H7 (cell line): ENCODE measurements at regions not wholly inside any gene's neighbourhood (a gene's known extent, or its start where the extent isn't known, plus 50 kb on each side); places are given as distances from the start of the nearest gene placed in this dataset.

Experiments used
- DNase-seq: peaks from one replicate; pipeline ENCODE4 v3.0.0; 2012
- H3K27me3 ChIP-seq: 2 replicates; pipeline ENCODE4 v1.6.0; 2011; ENCODE audit warnings: mild to moderate bottlenecking, low read length; ENCODE audit not compliant: control insufficient read depth, insufficient read depth
- H3K36me3 ChIP-seq: replicated peaks from 2 replicates; pipeline ENCODE4 v1.5.1; 2011; ENCODE audit warnings: low read length; ENCODE audit not compliant: control insufficient read depth, insufficient read depth
- H3K4me3 ChIP-seq: 2 replicates; pipeline ENCODE4 v1.5.1; 2011; ENCODE audit warnings: low read depth, mild to moderate bottlenecking, control low read depth, low read length, moderate library complexity; ENCODE audit not compliant: insufficient read depth

- no peak for DNase-seq
- Histone ChIP-seq H3K27me3 (no peaks in the 10 kb centered on the region), H3K36me3 (no peaks in the 10 kb centered on the region), H3K4me3 (no peak overlapping the region)
Observed at GRCh38 chr9:87301371-87301770, 196.3 kb upstream of the DAPK1 start.

- Histone ChIP-seq H3K27me3 (no peaks in the 10 kb centered on the region), H3K4me3 (no peak overlapping the region), H3K36me3 (no peaks in the 10 kb centered on the region)
- DNase-seq: peak; percentile 26
Observed at GRCh38 chr9:87305151-87305550, 192.5 kb upstream of the DAPK1 start.

- no peaks in the 10 kb centered on the region for H3K36me3 ChIP-seq
Observed at GRCh38 chr9:87306006-87306405, 191.7 kb upstream of the DAPK1 start.

GRCh38 chr9:87307848-87308247 lies 189.8 kb upstream of the DAPK1 start:
- Histone ChIP-seq H3K36me3 (no peaks in the 10 kb centered on the region), H3K4me3 (no peak overlapping the region)

More at GRCh38 chr9:87306006-87306405, 191.7 kb upstream of the DAPK1 start:
- no peak overlapping the region for H3K4me3 ChIP-seq
- DNase-seq: no peak
- no peaks in the 10 kb centered on the region for H3K27me3 ChIP-seq

GRCh38 chr9:87309236-87309635 lies 188.4 kb upstream of the DAPK1 start:
- H3K4me3 ChIP-seq: no peak overlapping the region
- no peak for DNase-seq
- no peaks in the 10 kb centered on the region; the same call in 1 of the 2 replicates for H3K36me3 ChIP-seq
- no peaks in the 10 kb centered on the region for H3K27me3 ChIP-seq

More at GRCh38 chr9:87307848-87308247, 189.8 kb upstream of the DAPK1 start:
- no peak for DNase-seq
- no peaks in the 10 kb centered on the region for H3K27me3 ChIP-seq

- H3K36me3 ChIP-seq: no peaks in the 10 kb centered on the region; the same call in 1 of the 2 replicates
- H3K27me3 ChIP-seq: no peaks in the 10 kb centered on the region
- no peak for DNase-seq
- H3K4me3 ChIP-seq: no peak overlapping the region
Observed at GRCh38 chr9:87310827-87311523, 186.7 kb upstream of the DAPK1 start.

GRCh38 chr9:87319656-87320055 lies 178.0 kb upstream of the DAPK1 start:
- Histone ChIP-seq H3K36me3 (no peaks in the 10 kb centered on the region), H3K4me3 (no peak overlapping the region), H3K27me3 (no peaks in the 10 kb centered on the region)
- DNase-seq: no peak

- H3K27me3 ChIP-seq: no peaks in the 10 kb centered on the region
- no peak overlapping the region for H3K4me3 ChIP-seq
- DNase-seq: no peak
- no peaks in the 10 kb centered on the region for H3K36me3 ChIP-seq
Observed at GRCh38 chr9:87320146-87320884, 177.4 kb upstream of the DAPK1 start.

- Histone ChIP-seq H3K4me3 (no peak overlapping the region), H3K36me3 (no peaks in the 10 kb centered on the region), H3K27me3 (no peaks in the 10 kb centered on the region)
- DNase-seq: no peak
Observed at GRCh38 chr9:87322840-87323635, 174.6 kb upstream of the DAPK1 start.

GRCh38 chr9:87323928-87324327 lies 173.7 kb upstream of the DAPK1 start:
- Histone ChIP-seq H3K27me3 (no peaks in the 10 kb centered on the region), H3K4me3 (no peak overlapping the region), H3K36me3 (no peaks in the 10 kb centered on the region)
- no peak for DNase-seq

- no peak overlapping the region for H3K4me3 ChIP-seq
- H3K27me3 ChIP-seq: no peaks in the 10 kb centered on the region
- peak; percentile 58 for DNase-seq
- H3K36me3 ChIP-seq: no peaks in the 10 kb centered on the region
Observed at GRCh38 chr9:87324613-87325194, 173.0 kb upstream of the DAPK1 start.

- H3K36me3 ChIP-seq: no peaks in the 10 kb centered on the region
- H3K4me3 ChIP-seq: no peak overlapping the region
- no peak for DNase-seq
- H3K27me3 ChIP-seq: no peaks in the 10 kb centered on the region
Observed at GRCh38 chr9:87327575-87328125, 170.0 kb upstream of the DAPK1 start.

- no peaks in the 10 kb centered on the region for H3K27me3 ChIP-seq
- H3K36me3 ChIP-seq: no peaks in the 10 kb centered on the region
- no peak overlapping the region for H3K4me3 ChIP-seq
- no peak for DNase-seq
Observed at GRCh38 chr9:87333802-87334201, 163.9 kb upstream of the DAPK1 start.

GRCh38 chr9:87334366-87334765 lies 163.3 kb upstream of the DAPK1 start:
- Histone ChIP-seq H3K4me3 (no peak overlapping the region), H3K27me3 (no peaks in the 10 kb centered on the region)

More at GRCh38 chr9:87334366-87334765, 163.3 kb upstream of the DAPK1 start:
- no peaks in the 10 kb centered on the region for H3K36me3 ChIP-seq
- no peak for DNase-seq
